DOHH2 (cell line): ENCODE measurements at regions not wholly inside any gene's neighbourhood (a gene's known extent, or its start where the extent isn't known, plus 50 kb on each side); places are given as distances from the start of the nearest gene placed in this dataset.

ENCODE experiments used
- EZH2phosphoT487 ChIP-seq: fragments of 200-600 bp; sonication (generic); IDR thresholded peaks from 2 replicates; pipeline ENCODE4 v1.6.1; 2017; ENCODE audit warnings: borderline replicate concordance, mild to moderate bottlenecking, antibody characterized with exemption, low read length, moderate library complexity, mixed read lengths
- TF ChIP-seq, protein P1 (sequence below): fragments of 200-600 bp; sonication (generic); IDR thresholded peaks from one replicate; pipeline ENCODE4 v1.5.1; 2014; ENCODE audit warnings: antibody characterized with exemption, mild to moderate bottlenecking, low read depth, low read length; ENCODE audit not compliant: poor library complexity, severe bottlenecking

DNA sequence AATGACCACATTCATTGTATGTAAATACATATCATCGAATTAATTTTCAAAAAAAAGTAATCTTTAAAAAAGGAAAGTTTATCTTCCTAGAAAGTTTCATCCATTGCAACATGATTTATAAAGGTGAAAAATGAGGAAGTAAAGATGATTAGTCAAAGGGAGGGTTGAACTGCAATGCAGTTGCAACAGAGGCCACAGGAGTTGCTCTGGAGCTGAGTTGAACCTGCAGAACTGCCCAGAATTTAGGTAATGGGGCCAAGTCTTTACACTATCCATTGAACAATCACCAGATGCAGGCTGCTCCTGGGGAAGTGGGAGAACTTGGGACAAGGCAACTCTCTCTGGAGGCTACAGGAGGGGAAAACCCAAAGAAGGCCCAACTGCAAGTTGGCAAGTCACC is 390.7 kb downstream of the METTL4 start:
- TF ChIP-seq, protein P1, sequence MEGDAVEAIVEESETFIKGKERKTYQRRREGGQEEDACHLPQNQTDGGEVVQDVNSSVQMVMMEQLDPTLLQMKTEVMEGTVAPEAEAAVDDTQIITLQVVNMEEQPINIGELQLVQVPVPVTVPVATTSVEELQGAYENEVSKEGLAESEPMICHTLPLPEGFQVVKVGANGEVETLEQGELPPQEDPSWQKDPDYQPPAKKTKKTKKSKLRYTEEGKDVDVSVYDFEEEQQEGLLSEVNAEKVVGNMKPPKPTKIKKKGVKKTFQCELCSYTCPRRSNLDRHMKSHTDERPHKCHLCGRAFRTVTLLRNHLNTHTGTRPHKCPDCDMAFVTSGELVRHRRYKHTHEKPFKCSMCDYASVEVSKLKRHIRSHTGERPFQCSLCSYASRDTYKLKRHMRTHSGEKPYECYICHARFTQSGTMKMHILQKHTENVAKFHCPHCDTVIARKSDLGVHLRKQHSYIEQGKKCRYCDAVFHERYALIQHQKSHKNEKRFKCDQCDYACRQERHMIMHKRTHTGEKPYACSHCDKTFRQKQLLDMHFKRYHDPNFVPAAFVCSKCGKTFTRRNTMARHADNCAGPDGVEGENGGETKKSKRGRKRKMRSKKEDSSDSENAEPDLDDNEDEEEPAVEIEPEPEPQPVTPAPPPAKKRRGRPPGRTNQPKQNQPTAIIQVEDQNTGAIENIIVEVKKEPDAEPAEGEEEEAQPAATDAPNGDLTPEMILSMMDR = no peak
- TF ChIP-seq EZH2phosphoT487 = no peak
